SK-N-SH treated with all-trans-retinoic acid at 6 μM for 48 hours (cell line): ENCODE measurements at regions not wholly inside any gene's neighbourhood (a gene's known extent, or its start where the extent isn't known, plus 50 kb on each side); places are given as distances from the start of the nearest gene placed in this dataset.

Experiments
- ATAC-seq: fragments of 200-7000 bp; cut with Tn5 transposase; 3 replicates; pipeline ENCODE4 v1.9.1; 2020; ENCODE audit warnings: mild to moderate bottlenecking, moderate library complexity
- ARNTL ChIP-seq: fragments of 450-650 bp; formaldehyde crosslinking; IDR thresholded peaks from 2 replicates; pipeline ENCODE4 v1.5.0; 2020; ENCODE audit warnings: low read depth, mild to moderate bottlenecking, moderate library complexity, borderline replicate concordance
- BACH2 ChIP-seq: fragments of 250-450 bp; sonication (Bioruptor Pico); IDR thresholded peaks from 2 replicates; pipeline ENCODE4 v1.9.0; 2021; ENCODE audit warnings: mild to moderate bottlenecking, borderline replicate concordance
- CSDC2 ChIP-seq: fragments of 250-450 bp; sonication (Bioruptor Pico); IDR thresholded peaks from 2 replicates; pipeline ENCODE4 v1.5.0; 2020; ENCODE audit warnings: mild to moderate bottlenecking, moderate library complexity
- ESRRG ChIP-seq: fragments of 250-450 bp; sonication (Bioruptor Pico); IDR thresholded peaks from 2 replicates; pipeline ENCODE4 v1.6.1; 2021; ENCODE audit warnings: mild to moderate bottlenecking
- GLIS3 ChIP-seq: fragments of 250-450 bp; sonication (Bioruptor Pico); IDR thresholded peaks from 2 replicates; pipeline ENCODE4 v1.5.0; 2020; ENCODE audit warnings: mild to moderate bottlenecking, moderate library complexity
- ISL1 ChIP-seq: fragments of 250-450 bp; sonication (Bioruptor Pico); IDR thresholded peaks from 2 replicates; pipeline ENCODE4 v2.1.2; 2022; ENCODE audit warnings: mild to moderate bottlenecking, moderate library complexity
- OSR1 ChIP-seq: fragments of 250-450 bp; sonication (Bioruptor Pico); IDR thresholded peaks from 2 replicates; pipeline ENCODE4 v1.8.0; 2022; ENCODE audit warnings: moderate library complexity, mild to moderate bottlenecking, inconsistent platforms
- PPARA ChIP-seq: fragments of 250-450 bp; sonication (Bioruptor Pico); IDR thresholded peaks from 2 replicates; pipeline ENCODE4 v1.5.0; 2020; ENCODE audit warnings: mild to moderate bottlenecking, borderline replicate concordance
- RARB ChIP-seq: fragments of 250-450 bp; sonication (Bioruptor Pico); IDR thresholded peaks from 2 replicates; pipeline ENCODE4 v1.8.0; 2021; ENCODE audit warnings: mild to moderate bottlenecking, moderate library complexity
- SNAI2 ChIP-seq: fragments of 250-450 bp; sonication (Bioruptor Pico); IDR thresholded peaks from 2 replicates; pipeline ENCODE4 v1.5.0; 2020; ENCODE audit warnings: mild to moderate bottlenecking, moderate library complexity
- TCF4 ChIP-seq: fragments of 250-450 bp; sonication (Bioruptor Pico); IDR thresholded peaks from 2 replicates; pipeline ENCODE4 v1.8.0; 2021; ENCODE audit warnings: mild to moderate bottlenecking, moderate library complexity, borderline replicate concordance
- TOX ChIP-seq: fragments of 250-450 bp; sonication (Bioruptor Pico); IDR thresholded peaks from 2 replicates; pipeline ENCODE4 v1.8.0; 2021; ENCODE audit warnings: mild to moderate bottlenecking, moderate library complexity, borderline replicate concordance
- ZC3H10 ChIP-seq: fragments of 250-450 bp; sonication (Bioruptor Pico); IDR thresholded peaks from 2 replicates; pipeline ENCODE4 v1.5.1; 2021; ENCODE audit warnings: mild to moderate bottlenecking, moderate library complexity
- ZFP3 ChIP-seq: fragments of 250-450 bp; sonication (Bioruptor Pico); IDR thresholded peaks from 2 replicates; pipeline ENCODE4 v1.5.0; 2020; ENCODE audit warnings: mild to moderate bottlenecking, moderate library complexity
- ZFP30 ChIP-seq: fragments of 450-650 bp; formaldehyde crosslinking; IDR thresholded peaks from 2 replicates; pipeline ENCODE4 v1.5.0; 2022; ENCODE audit warnings: mild to moderate bottlenecking, moderate library complexity
- ZNF565 ChIP-seq: fragments of 450-650 bp; formaldehyde crosslinking; conservative IDR thresholded peaks from 2 replicates; pipeline ENCODE4 v1.5.0; 2020; ENCODE audit warnings: low read depth, mild to moderate bottlenecking, moderate library complexity
- ZNF70 ChIP-seq: fragments of 450-650 bp; formaldehyde crosslinking; IDR thresholded peaks from 2 replicates; pipeline ENCODE4 v1.5.0; 2020; ENCODE audit warnings: mild to moderate bottlenecking, moderate library complexity
- ZNF8 ChIP-seq: fragments of 450-650 bp; formaldehyde crosslinking; IDR thresholded peaks from 2 replicates; pipeline ENCODE4 v1.5.0; 2020; ENCODE audit warnings: mild to moderate bottlenecking, moderate library complexity
- TF ChIP-seq, protein P1 (sequence below): fragments of 250-450 bp; sonication (Bioruptor Pico); IDR thresholded peaks from 2 replicates; pipeline ENCODE4 v1.8.0; 2020; ENCODE audit warnings: mild to moderate bottlenecking, moderate library complexity, borderline replicate concordance
- TF ChIP-seq, protein P2 (sequence below): fragments of 250-450 bp; sonication (Bioruptor Pico); IDR thresholded peaks from 2 replicates; pipeline ENCODE4 v1.5.0; 2020; ENCODE audit warnings: mild to moderate bottlenecking, moderate library complexity
- TF ChIP-seq, protein P3 (sequence below): fragments of 250-450 bp; sonication (Bioruptor Pico); IDR thresholded peaks from 2 replicates; pipeline ENCODE4 v1.5.1; 2021; ENCODE audit warnings: mild to moderate bottlenecking, moderate library complexity
- TF ChIP-seq, protein P4 (sequence below): fragments of 250-450 bp; sonication (Bioruptor Pico); IDR thresholded peaks from 2 replicates; pipeline ENCODE4 v1.5.1; 2020; ENCODE audit warnings: low read depth, mild to moderate bottlenecking, moderate library complexity
- TF ChIP-seq, protein P5 (sequence below): fragments of 250-450 bp; sonication (Bioruptor Pico); IDR thresholded peaks from 2 replicates; pipeline ENCODE4 v1.8.0; 2021; ENCODE audit warnings: low read depth, mild to moderate bottlenecking, moderate library complexity, borderline replicate concordance

DNA sequence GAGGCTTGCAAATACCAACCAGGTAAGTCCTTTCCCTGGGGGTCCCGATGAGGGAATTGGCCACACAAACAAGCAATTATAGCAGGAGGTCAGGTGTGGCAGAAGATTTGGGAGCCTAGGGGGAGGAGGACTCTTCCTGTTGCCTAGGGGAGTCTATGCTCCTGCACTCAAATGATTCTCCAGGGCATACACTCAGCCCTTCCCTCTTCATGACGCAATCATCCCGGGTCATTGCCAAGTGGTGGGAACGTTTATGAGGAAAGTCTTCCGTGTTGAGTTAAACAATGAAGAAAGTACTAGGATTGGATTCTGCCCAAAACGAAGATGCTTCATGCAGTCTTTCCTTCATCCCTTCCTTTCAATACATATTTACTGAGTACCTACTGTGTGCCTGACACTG lies 186.5 kb upstream of the TSHZ2 start (continued):
- TF ChIP-seq RARB (CRISPR knock-in tag) = no peak
- TF ChIP-seq BACH2 (CRISPR knock-in tag) = no peak
- TF ChIP-seq ESRRG (CRISPR knock-in tag) = no peak
- no peak for TF ChIP-seq ZFP3 (CRISPR knock-in tag)
- TF ChIP-seq OSR1 (CRISPR knock-in tag) = no peak
- no peak for TF ChIP-seq SNAI2
- TF ChIP-seq, protein P1, sequence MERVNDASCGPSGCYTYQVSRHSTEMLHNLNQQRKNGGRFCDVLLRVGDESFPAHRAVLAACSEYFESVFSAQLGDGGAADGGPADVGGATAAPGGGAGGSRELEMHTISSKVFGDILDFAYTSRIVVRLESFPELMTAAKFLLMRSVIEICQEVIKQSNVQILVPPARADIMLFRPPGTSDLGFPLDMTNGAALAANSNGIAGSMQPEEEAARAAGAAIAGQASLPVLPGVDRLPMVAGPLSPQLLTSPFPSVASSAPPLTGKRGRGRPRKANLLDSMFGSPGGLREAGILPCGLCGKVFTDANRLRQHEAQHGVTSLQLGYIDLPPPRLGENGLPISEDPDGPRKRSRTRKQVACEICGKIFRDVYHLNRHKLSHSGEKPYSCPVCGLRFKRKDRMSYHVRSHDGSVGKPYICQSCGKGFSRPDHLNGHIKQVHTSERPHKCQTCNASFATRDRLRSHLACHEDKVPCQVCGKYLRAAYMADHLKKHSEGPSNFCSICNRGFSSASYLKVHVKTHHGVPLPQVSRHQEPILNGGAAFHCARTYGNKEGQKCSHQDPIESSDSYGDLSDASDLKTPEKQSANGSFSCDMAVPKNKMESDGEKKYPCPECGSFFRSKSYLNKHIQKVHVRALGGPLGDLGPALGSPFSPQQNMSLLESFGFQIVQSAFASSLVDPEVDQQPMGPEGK (CRISPR knock-in tag) = no peak

DNA sequence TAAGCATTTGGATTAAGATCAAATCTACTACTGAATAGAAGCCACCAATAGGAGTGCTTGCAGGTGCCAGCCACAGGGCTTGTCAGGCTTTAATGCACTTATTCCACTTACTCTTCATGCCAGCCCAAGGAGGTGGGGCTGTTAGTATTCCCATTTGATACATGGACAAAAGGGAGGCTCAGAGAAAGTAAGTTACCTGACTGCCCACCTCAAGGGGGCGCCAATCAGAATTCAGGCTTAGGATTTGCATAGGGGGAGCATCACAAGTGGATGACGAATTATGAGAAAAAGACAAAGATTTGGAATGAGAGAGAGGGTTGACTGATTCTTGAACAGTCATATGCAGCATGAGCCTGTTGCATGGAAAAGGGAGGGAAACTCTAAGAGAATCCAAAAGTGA lies 188.4 kb upstream of the TSHZ2 start:
- TF ChIP-seq CSDC2 (CRISPR knock-in tag) (no peak), GLIS3 (CRISPR knock-in tag) (no peak), RARB (CRISPR knock-in tag) (no peak), SNAI2 (no peak), ZNF70 (CRISPR knock-in tag) (no peak)
- ATAC-seq = no peak

DNA sequence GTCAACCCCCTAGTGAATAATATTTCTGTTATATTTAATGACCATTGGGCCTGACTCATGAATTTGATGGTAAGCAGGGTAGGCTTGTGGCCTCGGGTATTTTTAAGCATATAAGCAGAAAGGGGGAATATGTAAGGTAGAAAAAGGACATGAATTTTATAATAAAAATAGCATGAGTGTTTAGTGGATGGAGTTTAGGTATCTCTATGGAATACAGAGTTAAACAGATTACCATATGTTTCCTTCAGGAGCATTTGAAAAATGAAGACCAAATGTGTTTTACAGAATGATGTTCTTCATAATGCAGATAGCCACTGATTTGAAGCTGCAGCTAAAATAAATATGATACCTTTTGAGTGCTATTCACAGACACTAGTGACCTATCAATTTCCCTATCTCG lies 191.7 kb upstream of the TSHZ2 start:
- no peak for ATAC-seq
- TF ChIP-seq ARNTL (CRISPR knock-in tag) (no peak), OSR1 (CRISPR knock-in tag) (no peak), ZC3H10 (no peak), ESRRG (CRISPR knock-in tag) (no peak), TOX (CRISPR knock-in tag) (no peak), TCF4 (no peak), PPARA (CRISPR knock-in tag) (no peak)
- TF ChIP-seq, protein P1 (CRISPR knock-in tag) = no peak

DNA sequence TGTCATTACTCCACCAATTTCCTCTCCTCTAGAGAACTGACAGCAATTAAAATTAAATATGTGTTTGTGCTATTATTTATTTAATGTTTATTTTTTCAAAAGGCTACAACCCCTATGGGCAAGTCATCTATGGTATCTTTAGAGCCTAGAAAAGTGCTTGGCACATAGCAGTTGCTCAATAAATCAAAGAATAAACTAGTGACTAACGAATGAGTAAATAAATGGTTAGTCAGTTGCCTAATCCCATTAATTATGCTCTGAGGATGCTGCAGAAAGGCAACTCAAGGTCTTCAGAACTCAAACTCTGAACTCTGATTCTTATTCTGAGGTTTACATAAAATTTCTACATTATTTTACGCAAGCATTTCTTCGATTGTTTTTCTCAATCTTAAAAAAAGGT lies 193.0 kb upstream of the TSHZ2 start:
- ATAC-seq = no peak
- no peak for TF ChIP-seq ISL1 (CRISPR knock-in tag)
- no peak for TF ChIP-seq ARNTL (CRISPR knock-in tag)
- TF ChIP-seq SNAI2 = no peak
- TF ChIP-seq, protein P2, sequence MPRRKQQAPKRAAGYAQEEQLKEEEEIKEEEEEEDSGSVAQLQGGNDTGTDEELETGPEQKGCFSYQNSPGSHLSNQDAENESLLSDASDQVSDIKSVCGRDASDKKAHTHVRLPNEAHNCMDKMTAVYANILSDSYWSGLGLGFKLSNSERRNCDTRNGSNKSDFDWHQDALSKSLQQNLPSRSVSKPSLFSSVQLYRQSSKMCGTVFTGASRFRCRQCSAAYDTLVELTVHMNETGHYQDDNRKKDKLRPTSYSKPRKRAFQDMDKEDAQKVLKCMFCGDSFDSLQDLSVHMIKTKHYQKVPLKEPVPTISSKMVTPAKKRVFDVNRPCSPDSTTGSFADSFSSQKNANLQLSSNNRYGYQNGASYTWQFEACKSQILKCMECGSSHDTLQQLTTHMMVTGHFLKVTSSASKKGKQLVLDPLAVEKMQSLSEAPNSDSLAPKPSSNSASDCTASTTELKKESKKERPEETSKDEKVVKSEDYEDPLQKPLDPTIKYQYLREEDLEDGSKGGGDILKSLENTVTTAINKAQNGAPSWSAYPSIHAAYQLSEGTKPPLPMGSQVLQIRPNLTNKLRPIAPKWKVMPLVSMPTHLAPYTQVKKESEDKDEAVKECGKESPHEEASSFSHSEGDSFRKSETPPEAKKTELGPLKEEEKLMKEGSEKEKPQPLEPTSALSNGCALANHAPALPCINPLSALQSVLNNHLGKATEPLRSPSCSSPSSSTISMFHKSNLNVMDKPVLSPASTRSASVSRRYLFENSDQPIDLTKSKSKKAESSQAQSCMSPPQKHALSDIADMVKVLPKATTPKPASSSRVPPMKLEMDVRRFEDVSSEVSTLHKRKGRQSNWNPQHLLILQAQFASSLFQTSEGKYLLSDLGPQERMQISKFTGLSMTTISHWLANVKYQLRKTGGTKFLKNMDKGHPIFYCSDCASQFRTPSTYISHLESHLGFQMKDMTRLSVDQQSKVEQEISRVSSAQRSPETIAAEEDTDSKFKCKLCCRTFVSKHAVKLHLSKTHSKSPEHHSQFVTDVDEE (CRISPR knock-in tag) = no peak
- TF ChIP-seq, protein P3, sequence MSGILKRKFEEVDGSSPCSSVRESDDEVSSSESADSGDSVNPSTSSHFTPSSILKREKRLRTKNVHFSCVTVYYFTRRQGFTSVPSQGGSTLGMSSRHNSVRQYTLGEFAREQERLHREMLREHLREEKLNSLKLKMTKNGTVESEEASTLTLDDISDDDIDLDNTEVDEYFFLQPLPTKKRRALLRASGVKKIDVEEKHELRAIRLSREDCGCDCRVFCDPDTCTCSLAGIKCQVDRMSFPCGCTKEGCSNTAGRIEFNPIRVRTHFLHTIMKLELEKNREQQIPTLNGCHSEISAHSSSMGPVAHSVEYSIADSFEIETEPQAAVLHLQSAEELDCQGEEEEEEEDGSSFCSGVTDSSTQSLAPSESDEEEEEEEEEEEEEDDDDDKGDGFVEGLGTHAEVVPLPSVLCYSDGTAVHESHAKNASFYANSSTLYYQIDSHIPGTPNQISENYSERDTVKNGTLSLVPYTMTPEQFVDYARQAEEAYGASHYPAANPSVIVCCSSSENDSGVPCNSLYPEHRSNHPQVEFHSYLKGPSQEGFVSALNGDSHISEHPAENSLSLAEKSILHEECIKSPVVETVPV (CRISPR knock-in tag) = no peak
- TF ChIP-seq GLIS3 (CRISPR knock-in tag) = no peak
- no peak for TF ChIP-seq ZFP3 (CRISPR knock-in tag)
- TF ChIP-seq, all 23 proteins: peak for 0

DNA sequence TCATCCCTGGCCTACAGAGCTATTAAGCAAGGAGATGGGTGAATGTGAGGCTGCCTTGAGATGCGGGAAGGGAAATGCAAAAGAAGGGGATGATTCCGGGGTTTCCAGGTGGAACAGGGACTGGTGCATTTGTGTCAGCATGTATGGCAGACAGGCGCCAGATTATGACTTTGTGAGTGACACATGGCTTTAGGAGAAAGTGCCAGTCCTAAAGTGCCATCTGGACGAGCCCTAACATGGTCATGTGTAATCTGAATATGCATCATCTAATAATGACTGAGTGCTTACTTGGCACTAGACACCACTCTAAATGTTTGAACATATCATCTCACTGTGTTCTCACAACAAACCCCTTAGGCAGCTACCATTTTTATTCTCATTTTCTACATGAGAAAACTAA lies 195.0 kb upstream of the TSHZ2 start:
- TF ChIP-seq, protein P4, sequence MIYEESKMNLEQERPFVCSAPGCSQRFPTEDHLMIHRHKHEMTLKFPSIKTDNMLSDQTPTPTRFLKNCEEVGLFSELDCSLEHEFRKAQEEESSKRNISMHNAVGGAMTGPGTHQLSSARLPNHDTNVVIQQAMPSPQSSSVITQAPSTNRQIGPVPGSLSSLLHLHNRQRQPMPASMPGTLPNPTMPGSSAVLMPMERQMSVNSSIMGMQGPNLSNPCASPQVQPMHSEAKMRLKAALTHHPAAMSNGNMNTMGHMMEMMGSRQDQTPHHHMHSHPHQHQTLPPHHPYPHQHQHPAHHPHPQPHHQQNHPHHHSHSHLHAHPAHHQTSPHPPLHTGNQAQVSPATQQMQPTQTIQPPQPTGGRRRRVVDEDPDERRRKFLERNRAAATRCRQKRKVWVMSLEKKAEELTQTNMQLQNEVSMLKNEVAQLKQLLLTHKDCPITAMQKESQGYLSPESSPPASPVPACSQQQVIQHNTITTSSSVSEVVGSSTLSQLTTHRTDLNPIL (CRISPR knock-in tag) = no peak
- no peak for TF ChIP-seq BACH2 (CRISPR knock-in tag)
- no peak for TF ChIP-seq CSDC2 (CRISPR knock-in tag)
- TF ChIP-seq TCF4 = no peak
- TF ChIP-seq ZFP30 (CRISPR knock-in tag) = no peak
- no peak for TF ChIP-seq OSR1 (CRISPR knock-in tag)
- no peak for TF ChIP-seq ZNF565 (CRISPR knock-in tag)
- no peak for TF ChIP-seq ZC3H10
- TF ChIP-seq TOX (CRISPR knock-in tag) = no peak
- TF ChIP-seq, protein P5, sequence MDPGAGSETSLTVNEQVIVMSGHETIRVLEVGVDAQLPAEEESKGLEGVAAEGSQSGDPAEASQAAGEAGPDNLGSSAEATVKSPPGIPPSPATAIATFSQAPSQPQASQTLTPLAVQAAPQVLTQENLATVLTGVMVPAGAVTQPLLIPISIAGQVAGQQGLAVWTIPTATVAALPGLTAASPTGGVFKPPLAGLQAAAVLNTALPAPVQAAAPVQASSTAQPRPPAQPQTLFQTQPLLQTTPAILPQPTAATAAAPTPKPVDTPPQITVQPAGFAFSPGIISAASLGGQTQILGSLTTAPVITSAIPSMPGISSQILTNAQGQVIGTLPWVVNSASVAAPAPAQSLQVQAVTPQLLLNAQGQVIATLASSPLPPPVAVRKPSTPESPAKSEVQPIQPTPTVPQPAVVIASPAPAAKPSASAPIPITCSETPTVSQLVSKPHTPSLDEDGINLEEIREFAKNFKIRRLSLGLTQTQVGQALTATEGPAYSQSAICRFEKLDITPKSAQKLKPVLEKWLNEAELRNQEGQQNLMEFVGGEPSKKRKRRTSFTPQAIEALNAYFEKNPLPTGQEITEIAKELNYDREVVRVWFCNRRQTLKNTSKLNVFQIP (CRISPR knock-in tag) = no peak
- TF ChIP-seq ARNTL (CRISPR knock-in tag) = no peak
- no peak for TF ChIP-seq ZNF8 (CRISPR knock-in tag)
- no peak for TF ChIP-seq GLIS3 (CRISPR knock-in tag)

More for the DNA sequence above, 195.0 kb upstream of the TSHZ2 start:
- ATAC-seq = no peak
